BE2C (cell line): ENCODE measurements at regions not wholly inside any gene's neighbourhood (a gene's known extent, or its start where the extent isn't known, plus 50 kb on each side); places are given as distances from the start of the nearest gene placed in this dataset.

Experiments
- DNase-seq: peaks from one replicate; pipeline ENCODE4 v3.0.0-alpha.2; 2020
- H3K27me3 ChIP-seq: fragments of 250-450 bp; sonication (Bioruptor Pico); 2 replicates; pipeline ENCODE4 v1.5.1; 2020; ENCODE audit warnings: mild to moderate bottlenecking
- H3K36me3 ChIP-seq: fragments of 250-450 bp; sonication (Bioruptor Pico); 2 replicates; pipeline ENCODE4 v1.5.1; 2020; ENCODE audit warnings: mild to moderate bottlenecking
- H3K4me1 ChIP-seq: fragments of 250-450 bp; sonication (Bioruptor Pico); 2 replicates; pipeline ENCODE4 v1.5.1; 2020
- H3K4me3 ChIP-seq: 2 replicates; pipeline ENCODE4 v1.5.1; 2011; ENCODE audit warnings: low read depth, low read length
- H3K9me3 ChIP-seq: fragments of 250-450 bp; sonication (Bioruptor Pico); 2 replicates; pipeline ENCODE4 v1.5.1; 2020
- TF ChIP-seq, protein P1 (sequence below): IDR thresholded peaks from 2 replicates; pipeline ENCODE4 v1.5.1; 2012; ENCODE audit warnings: mild to moderate bottlenecking, low read depth, low read length

DNA sequence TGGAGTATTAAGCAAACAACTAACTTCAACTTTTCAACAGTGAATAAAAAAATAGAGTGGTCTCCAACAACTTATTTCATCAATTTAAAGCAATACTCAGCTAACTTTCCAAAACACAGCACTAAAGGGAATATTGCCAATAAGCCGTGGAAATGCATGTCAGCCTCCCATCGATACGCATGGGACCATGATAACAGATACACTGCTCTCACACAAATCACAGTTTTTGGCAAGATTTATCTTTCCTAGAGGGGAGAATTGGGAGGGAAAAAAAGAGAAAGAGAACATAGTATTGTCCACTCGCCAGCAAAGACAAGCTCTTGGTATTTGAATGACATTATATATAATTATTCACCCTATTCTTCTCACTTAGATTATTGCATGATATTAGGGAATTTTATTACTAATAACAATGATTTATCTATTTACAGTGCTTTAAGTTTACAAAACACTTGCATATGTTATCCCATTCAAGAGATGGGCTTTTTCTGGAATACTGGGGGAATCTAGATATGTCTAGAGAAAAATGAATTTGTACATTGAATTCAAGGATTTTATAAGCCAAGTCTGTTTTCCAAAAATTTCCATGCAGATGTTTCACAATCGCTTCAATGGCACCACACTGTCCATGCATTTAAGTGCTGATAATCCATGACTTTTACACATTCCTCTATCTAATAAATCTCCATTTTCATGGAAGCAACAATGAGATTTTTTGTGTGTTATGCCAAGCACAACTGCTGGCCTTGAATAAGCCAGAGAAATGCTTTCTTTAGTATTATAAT is 194.0 kb upstream of the MGMT start:
- no peaks in the 10 kb centered on the region; the same call in 1 of the 2 replicates for H3K4me1 ChIP-seq
- no peak overlapping the region for H3K4me3 ChIP-seq
- H3K27me3 ChIP-seq, result no peaks in the 10 kb centered on the region
- no peaks in the 10 kb centered on the region for H3K9me3 ChIP-seq
- H3K36me3 ChIP-seq, result no peaks in the 10 kb centered on the region
- TF ChIP-seq, protein P1, sequence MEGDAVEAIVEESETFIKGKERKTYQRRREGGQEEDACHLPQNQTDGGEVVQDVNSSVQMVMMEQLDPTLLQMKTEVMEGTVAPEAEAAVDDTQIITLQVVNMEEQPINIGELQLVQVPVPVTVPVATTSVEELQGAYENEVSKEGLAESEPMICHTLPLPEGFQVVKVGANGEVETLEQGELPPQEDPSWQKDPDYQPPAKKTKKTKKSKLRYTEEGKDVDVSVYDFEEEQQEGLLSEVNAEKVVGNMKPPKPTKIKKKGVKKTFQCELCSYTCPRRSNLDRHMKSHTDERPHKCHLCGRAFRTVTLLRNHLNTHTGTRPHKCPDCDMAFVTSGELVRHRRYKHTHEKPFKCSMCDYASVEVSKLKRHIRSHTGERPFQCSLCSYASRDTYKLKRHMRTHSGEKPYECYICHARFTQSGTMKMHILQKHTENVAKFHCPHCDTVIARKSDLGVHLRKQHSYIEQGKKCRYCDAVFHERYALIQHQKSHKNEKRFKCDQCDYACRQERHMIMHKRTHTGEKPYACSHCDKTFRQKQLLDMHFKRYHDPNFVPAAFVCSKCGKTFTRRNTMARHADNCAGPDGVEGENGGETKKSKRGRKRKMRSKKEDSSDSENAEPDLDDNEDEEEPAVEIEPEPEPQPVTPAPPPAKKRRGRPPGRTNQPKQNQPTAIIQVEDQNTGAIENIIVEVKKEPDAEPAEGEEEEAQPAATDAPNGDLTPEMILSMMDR, result no peak
- DNase-seq, result no peak

DNA sequence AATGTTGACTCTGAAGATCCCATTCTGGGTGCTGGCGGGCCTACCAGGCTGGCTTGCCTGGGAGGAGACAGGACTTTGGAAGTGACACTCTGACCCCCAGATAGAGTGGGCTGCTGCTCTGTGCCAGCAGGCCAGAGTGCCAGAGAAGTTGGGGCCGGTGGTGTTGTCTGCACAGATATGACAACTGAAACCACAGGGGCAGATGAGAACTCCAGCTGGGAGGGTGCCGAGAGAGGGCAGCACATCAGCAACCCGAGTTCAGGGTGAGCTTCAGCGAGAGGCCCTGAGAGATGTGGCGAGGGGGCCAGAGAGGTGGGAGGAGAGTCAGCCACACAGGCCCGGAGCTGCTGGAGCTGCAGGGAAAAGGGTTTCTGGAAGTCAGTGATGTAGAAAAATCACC is 193.2 kb upstream of the MGMT start:
- H3K4me1 ChIP-seq, result no peaks in the 10 kb centered on the region; the same call in 1 of the 2 replicates
- no peaks in the 10 kb centered on the region for H3K36me3 ChIP-seq
- H3K4me3 ChIP-seq, result no peak overlapping the region
- TF ChIP-seq, protein P1, result no peak
- H3K9me3 ChIP-seq, result no peaks in the 10 kb centered on the region
- no peak for DNase-seq
- no peaks in the 10 kb centered on the region for H3K27me3 ChIP-seq

DNA sequence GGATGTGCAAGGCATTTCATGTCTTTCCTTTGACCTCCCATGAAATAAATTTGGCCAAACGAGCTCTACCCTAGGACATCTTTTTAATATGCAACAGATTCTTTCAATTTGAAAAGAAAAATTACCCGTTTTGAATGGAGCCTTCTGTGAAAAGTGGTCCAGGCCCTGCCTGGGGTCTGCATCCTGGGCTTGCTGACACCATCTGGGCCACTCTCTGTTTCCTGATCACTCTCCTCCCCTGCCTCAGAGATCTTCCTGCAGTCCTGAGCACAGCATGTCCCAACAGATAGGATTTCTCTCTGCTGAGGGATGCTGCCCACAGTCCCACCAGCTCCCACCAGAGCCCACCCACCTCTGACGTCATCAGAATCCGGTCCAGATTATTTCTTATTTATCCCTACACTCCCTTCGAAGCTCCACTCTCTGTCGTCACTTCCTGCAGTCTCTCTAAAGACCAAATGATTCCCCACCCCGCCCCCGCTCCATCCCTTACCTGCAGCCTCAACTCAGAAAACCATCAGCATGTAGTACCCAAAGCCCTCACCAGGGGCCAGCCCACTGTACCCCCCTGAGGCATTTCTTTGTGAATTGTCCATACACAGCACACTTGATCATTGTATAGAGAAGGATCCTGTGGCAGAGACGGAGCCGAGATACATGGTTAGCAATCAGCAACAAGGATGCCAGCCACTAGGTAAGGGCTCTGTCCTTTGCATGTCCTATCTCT is 192.1 kb upstream of the MGMT start:
- no peaks in the 10 kb centered on the region; the same call in 1 of the 2 replicates for H3K4me1 ChIP-seq
- no peaks in the 10 kb centered on the region for H3K9me3 ChIP-seq
- no peaks in the 10 kb centered on the region for H3K36me3 ChIP-seq
- TF ChIP-seq, protein P1, result peak; percentile 42
- H3K27me3 ChIP-seq, result no peaks in the 10 kb centered on the region
- DNase-seq, result peak; percentile 19
- H3K4me3 ChIP-seq, result no peak overlapping the region

DNA sequence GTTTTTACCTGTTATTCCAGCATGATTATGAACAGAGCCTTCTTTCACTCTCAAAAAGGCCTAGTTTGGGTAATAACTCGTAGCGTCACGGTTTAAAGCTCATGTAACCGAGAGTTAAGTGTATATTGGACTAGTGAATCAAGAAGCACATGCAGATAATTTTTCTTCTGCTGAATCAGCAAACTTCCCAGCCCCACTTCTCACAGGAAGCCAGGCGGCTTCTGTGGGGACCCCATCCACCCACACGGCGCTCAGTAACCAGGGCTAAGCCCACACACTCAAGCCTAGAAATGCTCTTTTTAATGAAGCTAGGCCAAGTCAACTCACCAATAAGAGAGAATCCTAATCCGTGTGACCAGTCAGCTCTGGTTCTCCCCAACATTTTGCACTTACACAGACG is 191.2 kb upstream of the MGMT start:
- TF ChIP-seq, protein P1, result no peak
- H3K27me3 ChIP-seq, result no peaks in the 10 kb centered on the region
- no peak for DNase-seq
- H3K36me3 ChIP-seq, result no peaks in the 10 kb centered on the region
- H3K4me1 ChIP-seq, result no peaks in the 10 kb centered on the region; the same call in 1 of the 2 replicates
- H3K4me3 ChIP-seq, result no peak overlapping the region
- H3K9me3 ChIP-seq, result no peaks in the 10 kb centered on the region

DNA sequence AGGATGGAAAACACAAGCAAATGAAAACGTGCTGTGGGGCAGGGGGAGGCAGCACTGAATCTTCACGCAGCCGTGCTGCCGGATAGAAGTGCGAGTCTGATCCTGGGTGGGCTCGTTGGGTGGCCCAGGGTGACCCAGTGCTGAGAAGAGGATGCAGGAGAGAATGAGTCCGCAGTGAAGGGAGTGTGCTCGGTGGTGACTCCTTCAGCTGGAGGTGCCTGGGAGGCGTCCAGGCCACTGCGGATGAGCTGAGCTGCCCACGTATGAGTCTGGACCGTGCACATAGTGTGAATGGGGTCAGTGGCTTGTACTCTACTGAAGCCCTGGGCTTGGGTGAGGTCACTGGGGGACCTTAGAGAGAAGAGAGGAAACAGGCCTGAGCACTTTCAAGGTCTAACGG is 190.0 kb upstream of the MGMT start:
- H3K9me3 ChIP-seq, result no peaks in the 10 kb centered on the region
- TF ChIP-seq, protein P1, result no peak
- DNase-seq, result no peak
- no peaks in the 10 kb centered on the region for H3K27me3 ChIP-seq
- no peaks in the 10 kb centered on the region; the same call in 1 of the 2 replicates for H3K4me1 ChIP-seq
- H3K4me3 ChIP-seq, result no peak overlapping the region
- no peaks in the 10 kb centered on the region for H3K36me3 ChIP-seq

DNA sequence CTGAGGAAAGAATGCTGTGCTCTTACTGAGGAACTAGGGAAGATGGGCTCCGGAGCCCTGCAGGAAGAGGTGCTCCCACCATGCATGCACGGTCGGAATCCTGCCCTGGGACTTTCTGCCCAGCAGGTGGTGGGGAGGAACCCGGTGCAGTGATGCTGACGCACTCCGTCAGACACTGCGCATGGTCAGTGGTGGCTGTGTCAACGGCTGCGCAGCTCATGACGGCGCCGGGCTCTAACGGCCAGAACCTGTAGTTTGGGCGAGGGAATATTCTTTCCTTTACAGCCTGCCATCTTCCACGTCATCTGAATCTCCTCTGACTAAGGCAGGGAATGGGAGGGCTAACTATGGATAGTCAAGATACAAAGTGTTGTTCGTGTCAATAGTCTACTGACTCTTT is 189.2 kb upstream of the MGMT start:
- Histone ChIP-seq H3K36me3 (no peaks in the 10 kb centered on the region), H3K9me3 (no peaks in the 10 kb centered on the region), H3K4me3 (no peak overlapping the region), H3K4me1 (no peaks in the 10 kb centered on the region), H3K27me3 (no peaks in the 10 kb centered on the region)
- TF ChIP-seq, protein P1, result no peak
- no peak for DNase-seq
